ENCODE measurements at regions not wholly inside any gene's neighbourhood (a gene's known extent, or its start where the extent isn't known, plus 50 kb on each side); places are given as distances from the start of the nearest gene placed in this dataset.

DNA sequence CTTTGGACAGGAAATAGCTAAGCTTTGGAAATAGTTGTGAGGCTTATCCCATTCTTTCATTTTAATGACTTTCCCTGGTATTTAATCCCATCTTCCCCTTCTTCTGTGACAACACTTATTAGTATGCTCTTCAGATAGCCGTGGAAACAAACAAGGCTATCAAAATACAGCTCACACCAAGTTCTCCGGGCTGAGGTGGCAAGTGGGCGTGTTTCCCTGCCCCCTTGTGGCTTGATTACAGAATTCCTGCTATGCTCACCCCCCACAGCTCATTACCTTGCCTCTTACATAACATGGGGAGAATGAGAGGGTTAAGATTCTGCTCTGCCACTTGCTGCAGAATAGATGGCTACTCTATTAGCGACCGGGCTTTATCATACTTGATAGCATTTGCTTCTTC is 437.1 kb upstream of the TLE4 start:
- TF ChIP-seq RAD21 (conservative IDR thresholded peaks at IDR 0.05 in 1 of 2, IDR thresholded peaks at IDR 0.05 in 1 of 2) (peak in 1 of 2 experiments; percentile 11; a peak in 1 of 5 replicates), JUN (IDR thresholded peaks at IDR 0.05) (no peak)
- TF ChIP-seq, protein P1, sequence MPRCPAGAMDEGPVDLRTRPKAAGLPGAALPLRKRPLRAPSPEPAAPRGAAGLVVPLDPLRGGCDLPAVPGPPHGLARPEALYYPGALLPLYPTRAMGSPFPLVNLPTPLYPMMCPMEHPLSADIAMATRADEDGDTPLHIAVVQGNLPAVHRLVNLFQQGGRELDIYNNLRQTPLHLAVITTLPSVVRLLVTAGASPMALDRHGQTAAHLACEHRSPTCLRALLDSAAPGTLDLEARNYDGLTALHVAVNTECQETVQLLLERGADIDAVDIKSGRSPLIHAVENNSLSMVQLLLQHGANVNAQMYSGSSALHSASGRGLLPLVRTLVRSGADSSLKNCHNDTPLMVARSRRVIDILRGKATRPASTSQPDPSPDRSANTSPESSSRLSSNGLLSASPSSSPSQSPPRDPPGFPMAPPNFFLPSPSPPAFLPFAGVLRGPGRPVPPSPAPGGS (IDR thresholded peaks at IDR 0.05), result no peak
- Histone ChIP-seq H3K9me3 (no peaks in the 10 kb centered on the region), H3K4me3 (no peak overlapping the region), H3K4me2 (no peak overlapping the region), H3K4me1 (no peaks in the 10 kb centered on the region), H3K27ac (no peak overlapping the region)
- 80% methylated on average over 5 of the region's 5 CpGs for WGBS (ENCODE audit: missing lambda C conversion rate)
- ATAC-seq (no peak; a peak in 1 of 6 replicates), DNase-seq (ENCODE audit: low read depth in 1 of 2, low spot score in 1 of 2) (peak in 1 of 2 experiments; percentile 23), FAIRE-seq (no peak)
- ChIA-PET CTCF (interaction anchor here (1.2 kb wide), 1 partner anchor 98 kb away, joined by 3 read pairs; no protein-coding TSS in a partner anchor), POLR2A (interaction anchor here (1.0 kb wide), 1 partner anchor 437 kb away, joined by 3 read pairs; the partner anchor contains the start of gene TLE4)

DNA sequence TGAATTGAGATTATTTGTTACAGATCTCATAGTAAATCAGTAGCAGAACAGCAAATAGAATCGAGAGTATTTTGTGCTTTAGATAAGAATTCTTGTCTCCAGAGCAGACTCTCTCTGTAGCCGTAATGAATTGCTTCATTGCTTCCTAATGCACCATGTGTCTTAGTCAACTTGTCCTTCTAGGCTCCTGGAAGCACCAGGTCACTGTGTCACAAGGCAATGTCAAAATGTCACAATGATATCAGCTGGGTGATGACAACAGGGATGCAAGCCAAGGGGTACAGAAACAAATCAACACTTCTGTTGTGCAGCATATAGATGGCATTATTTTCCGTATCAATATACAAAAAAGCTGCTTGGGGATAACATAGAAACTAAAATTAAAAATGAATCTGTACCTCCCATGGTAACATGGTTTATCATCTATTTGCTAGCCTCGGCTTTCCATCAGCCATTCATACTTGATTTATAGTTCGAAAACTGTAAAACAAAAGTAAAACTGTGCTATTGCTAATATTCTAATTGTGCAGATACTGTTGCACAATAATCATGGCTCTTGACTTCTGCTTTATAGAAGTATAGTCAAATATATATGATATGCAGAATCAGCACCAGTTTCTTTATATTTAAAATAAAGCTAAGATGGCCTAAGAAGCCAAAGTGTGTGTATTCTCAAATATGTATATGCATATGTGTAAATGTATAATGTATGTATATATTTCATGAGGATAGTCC is 435.9 kb upstream of the TLE4 start:
- H3K9me3 ChIP-seq, result no peaks in the 10 kb centered on the region
- H3K4me1 ChIP-seq, result no peaks in the 10 kb centered on the region
- FAIRE-seq (no peak), ATAC-seq (no peak), DNase-seq (ENCODE audit: low read depth in 1 of 2, low spot score in 1 of 2) (no peak)
- WGBS (ENCODE audit: missing lambda C conversion rate), result 87% methylated on average over 5 of the region's 5 CpGs
- no peak overlapping the region for H3K27ac ChIP-seq
- H3K4me2 ChIP-seq, result no peak overlapping the region
- H3K4me3 ChIP-seq, result no peak overlapping the region
- ChIA-PET CTCF (no interaction called here), POLR2A (no interaction called here)
- TF ChIP-seq HOXA7 (CRISPR knock-in tag; IDR thresholded peaks at IDR 0.05), result no peak
- no peak for TF ChIP-seq PHF8 (IDR thresholded peaks at IDR 0.05; ENCODE audit: borderline replicate concordance, low read depth)
- TF ChIP-seq SREBF2 (IDR thresholded peaks at IDR 0.05), result no peak
- TF ChIP-seq HEYL (CRISPR knock-in tag; IDR thresholded peaks at IDR 0.05), result no peak
- no peak for TF ChIP-seq EHMT2 (IDR thresholded peaks at IDR 0.05; ENCODE audit: low read depth)
- no peak for TF ChIP-seq ESRRA (IDR thresholded peaks at IDR 0.05; ENCODE audit: borderline replicate concordance, low read length)
- TF ChIP-seq RFX5 (IDR thresholded peaks at IDR 0.05), result no peak
- no peak for TF ChIP-seq HOXB13 (CRISPR knock-in tag; IDR thresholded peaks at IDR 0.05; ENCODE audit: low read depth)
- no peak for TF ChIP-seq RCOR1 (IDR thresholded peaks at IDR 0.05; ENCODE audit: low read depth, low read length)
- no peak for TF ChIP-seq MAX (IDR thresholded peaks at IDR 0.05)
- TF ChIP-seq, protein P2, sequence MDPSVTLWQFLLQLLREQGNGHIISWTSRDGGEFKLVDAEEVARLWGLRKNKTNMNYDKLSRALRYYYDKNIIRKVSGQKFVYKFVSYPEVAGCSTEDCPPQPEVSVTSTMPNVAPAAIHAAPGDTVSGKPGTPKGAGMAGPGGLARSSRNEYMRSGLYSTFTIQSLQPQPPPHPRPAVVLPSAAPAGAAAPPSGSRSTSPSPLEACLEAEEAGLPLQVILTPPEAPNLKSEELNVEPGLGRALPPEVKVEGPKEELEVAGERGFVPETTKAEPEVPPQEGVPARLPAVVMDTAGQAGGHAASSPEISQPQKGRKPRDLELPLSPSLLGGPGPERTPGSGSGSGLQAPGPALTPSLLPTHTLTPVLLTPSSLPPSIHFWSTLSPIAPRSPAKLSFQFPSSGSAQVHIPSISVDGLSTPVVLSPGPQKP (IDR thresholded peaks at IDR 0.05; ENCODE audit: low read depth, low read length), result no peak
- TF ChIP-seq TFCP2L1 (CRISPR knock-in tag; IDR thresholded peaks at IDR 0.05), result no peak
- TF ChIP-seq ZNF302 (CRISPR knock-in tag; IDR thresholded peaks at IDR 0.05), result no peak

DNA sequence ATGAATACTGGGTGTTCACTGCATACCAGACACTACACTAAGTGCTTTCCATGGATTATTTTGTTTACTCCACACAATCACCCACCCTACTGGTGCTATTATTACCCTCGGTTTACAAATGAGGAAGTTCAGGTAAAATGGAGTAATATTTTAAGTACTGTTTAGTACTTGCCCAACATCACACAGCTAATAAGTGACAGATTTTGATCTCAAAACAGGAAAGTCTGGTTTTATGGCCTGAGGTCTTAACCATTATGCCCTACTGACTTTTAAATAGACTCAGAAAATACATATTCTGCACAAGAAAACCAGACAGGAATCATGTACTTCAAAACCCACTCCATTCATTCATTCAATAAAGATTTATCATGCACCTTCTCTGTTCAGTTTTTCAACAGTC is 431.0 kb upstream of the TLE4 start:
- FAIRE-seq (no peak), DNase-seq (ENCODE audit: low read depth in 1 of 2, low spot score in 1 of 2) (no peak), ATAC-seq (no peak)
- Histone ChIP-seq H3K27ac (no peak overlapping the region), H3K4me3 (no peak overlapping the region), H3K9me3 (no peaks in the 10 kb centered on the region), H3K4me2 (no peak overlapping the region), H3K4me1 (no peaks in the 10 kb centered on the region)
- ChIA-PET CTCF (interaction anchor here (0.8 kb wide), 1 partner anchor 143 kb away, joined by 3 read pairs; no protein-coding TSS in a partner anchor), POLR2A (no interaction called here)
- no peak for TF ChIP-seq CEBPB (IDR thresholded peaks at IDR 0.05)
- no peak for TF ChIP-seq HDAC2 (IDR thresholded peaks at IDR 0.05)
- TF ChIP-seq, protein P3, sequence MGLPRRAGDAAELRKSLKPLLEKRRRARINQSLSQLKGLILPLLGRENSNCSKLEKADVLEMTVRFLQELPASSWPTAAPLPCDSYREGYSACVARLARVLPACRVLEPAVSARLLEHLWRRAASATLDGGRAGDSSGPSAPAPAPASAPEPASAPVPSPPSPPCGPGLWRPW (IDR thresholded peaks at IDR 0.05), result no peak
- TF ChIP-seq TP53 (CRISPR knock-in tag; IDR thresholded peaks at IDR 0.05), result no peak
- no peak for TF ChIP-seq HOXA7 (CRISPR knock-in tag; IDR thresholded peaks at IDR 0.05)
- no peak for TF ChIP-seq BHLHE40 (IDR thresholded peaks at IDR 0.05; ENCODE audit: low read depth, low read length)
- TF ChIP-seq NFE2L2 (conservative IDR thresholded peaks at IDR 0.05; ENCODE audit: low read length), result no peak
- TF ChIP-seq, protein P4, sequence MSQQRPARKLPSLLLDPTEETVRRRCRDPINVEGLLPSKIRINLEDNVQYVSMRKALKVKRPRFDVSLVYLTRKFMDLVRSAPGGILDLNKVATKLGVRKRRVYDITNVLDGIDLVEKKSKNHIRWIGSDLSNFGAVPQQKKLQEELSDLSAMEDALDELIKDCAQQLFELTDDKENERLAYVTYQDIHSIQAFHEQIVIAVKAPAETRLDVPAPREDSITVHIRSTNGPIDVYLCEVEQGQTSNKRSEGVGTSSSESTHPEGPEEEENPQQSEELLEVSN (IDR thresholded peaks at IDR 0.05; ENCODE audit: borderline replicate concordance, low read depth), result no peak
- TF ChIP-seq KDM5A (IDR thresholded peaks at IDR 0.05), result no peak
- TF ChIP-seq ZC3H11A (IDR thresholded peaks at IDR 0.05), result no peak
- TF ChIP-seq MAX (IDR thresholded peaks at IDR 0.05), result no peak
- TF ChIP-seq GATA3 (IDR thresholded peaks at IDR 0.05; ENCODE audit: borderline replicate concordance), result no peak
- WGBS (ENCODE audit: missing lambda C conversion rate), result 76% methylated on average over 1 of the region's 1 CpG
